HG02759 (cell line): ENCODE measurements at regions not wholly inside any gene's neighbourhood (a gene's known extent, or its start where the extent isn't known, plus 50 kb on each side); places are given as distances from the start of the nearest gene placed in this dataset.
"Not testable (repeated sequence)": the region's sequence is repeated elsewhere in the genome, so short reads cannot be mapped to it uniquely, and the experiment has no call there.

ENCODE experiments used
- ATAC-seq: cut with Tn5 transposase; IDR thresholded peaks from one replicate; pipeline ENCODE4 v1.9.1; 2021; ENCODE audit warnings: mild to moderate bottlenecking, moderate library complexity; ENCODE audit not compliant: unreplicated experiment

- not testable (repeated sequence) for ATAC-seq
Measured at GRCh38 chr2:131823058-131823457, 295.4 kb downstream of the CCDC74A start.

- not testable (repeated sequence) for ATAC-seq
Measured at GRCh38 chr2:131824986-131825385, 297.3 kb downstream of the CCDC74A start.

GRCh38 chr2:131827481-131828163 is 299.9 kb downstream of the CCDC74A start:
- ATAC-seq, result no peak

GRCh38 chr2:131828164-131828561 is 300.5 kb downstream of the CCDC74A start:
- no peak for ATAC-seq

- ATAC-seq, result not testable (repeated sequence)
Measured at GRCh38 chr2:131828633-131829455, 301.2 kb downstream of the CCDC74A start.

- ATAC-seq, result not testable (repeated sequence)
Measured at GRCh38 chr2:131829456-131830241, 302.0 kb downstream of the CCDC74A start.

GRCh38 chr2:131830242-131830945 is 302.7 kb downstream of the CCDC74A start:
- not testable (repeated sequence) for ATAC-seq

- ATAC-seq, result not testable (repeated sequence)
Measured at GRCh38 chr2:131830946-131831310, 303.2 kb downstream of the CCDC74A start.

- ATAC-seq, result peak; percentile 60
Measured at GRCh38 chr2:131831450-131832208, 303.9 kb downstream of the CCDC74A start.

GRCh38 chr2:131832209-131832780 is 304.6 kb downstream of the CCDC74A start:
- not testable (repeated sequence) for ATAC-seq

GRCh38 chr2:131832917-131833316 is 305.2 kb downstream of the CCDC74A start:
- not testable (repeated sequence) for ATAC-seq

- ATAC-seq, result not testable (repeated sequence)
Measured at GRCh38 chr2:131833367-131834202, 305.9 kb downstream of the CCDC74A start.

GRCh38 chr2:131834203-131835020 is 306.7 kb downstream of the CCDC74A start:
- ATAC-seq, result not testable (repeated sequence)

GRCh38 chr2:131835022-131835421 is 307.3 kb downstream of the CCDC74A start:
- not testable (repeated sequence) for ATAC-seq

GRCh38 chr2:131835621-131836091 is 308.0 kb downstream of the CCDC74A start:
- ATAC-seq, result no peak

GRCh38 chr2:131836116-131836515 is 308.4 kb downstream of the CCDC74A start:
- not testable (repeated sequence) for ATAC-seq

- not testable (repeated sequence) for ATAC-seq
Measured at GRCh38 chr2:131844044-131844443, 316.4 kb downstream of the CCDC74A start.

GRCh38 chr2:131856202-131856601 is 305.6 kb downstream of the ANKRD30BL start:
- ATAC-seq, result not testable (repeated sequence)
